ENCODE measurements at regions not wholly inside any gene's neighbourhood (a gene's known extent, or its start where the extent isn't known, plus 50 kb on each side); places are given as distances from the start of the nearest gene placed in this dataset.

DNA sequence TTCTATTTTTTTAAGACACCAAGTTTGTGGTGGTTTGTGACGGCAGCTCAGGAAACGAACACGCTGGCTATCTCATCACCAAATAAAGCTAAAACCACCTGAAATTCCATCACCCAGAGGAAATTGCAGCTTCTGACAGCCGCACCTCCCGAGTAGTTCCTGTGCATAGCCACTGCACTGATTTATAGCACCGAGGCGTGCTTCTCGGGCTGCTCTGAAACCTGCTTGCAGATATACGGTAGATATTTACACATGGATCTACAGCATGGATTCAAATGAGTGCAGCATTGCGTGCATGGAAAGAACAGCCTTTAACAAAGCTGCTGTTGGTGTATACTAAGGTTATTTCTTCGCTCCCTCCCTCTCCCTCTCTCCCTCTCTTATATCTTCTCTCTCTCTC is 153.8 kb downstream of the PHF2 start:
- DNase-seq (ENCODE audit: low spot score): no peak
